HCT116 (cell line): ENCODE measurements at regions not wholly inside any gene's neighbourhood (a gene's known extent, or its start where the extent isn't known, plus 50 kb on each side); places are given as distances from the start of the nearest gene placed in this dataset.
"Not testable (repeated sequence)": the region's sequence is repeated elsewhere in the genome, so short reads cannot be mapped to it uniquely, and the experiment has no call there.

Experiments
- ATAC-seq: fragments of 200-7000 bp; cut with Tn5 transposase; 2 replicates; pipeline ENCODE4 v1.9.1; 2020; ENCODE audit warnings: mild to moderate bottlenecking, moderate library complexity
- BruUV-seq: library from RNA; stranded (reverse); fragments of 400-500 nt; replicated peaks from 2 replicates; lab custom pipeline; 2021; lab: Mats Ljungman, UMichigan
- CTCF ChIA-PET: fragments of 300-600 bp; sonication (Branson Sonifier 250); formaldehyde crosslinking; loops from one replicate; lab custom pipeline; 2021; ENCODE audit warnings: antibody characterized with exemption; lab: Charles Lee
- POLR2A ChIA-PET: fragments of 300-600, 350-600 bp; sonication (Branson Sonifier 250); formaldehyde crosslinking; loops from one replicate; lab custom pipeline; 2021; ENCODE audit warnings: antibody characterized with exemption; lab: Charles Lee
- RAD21 ChIA-PET, 2 experiments: fragments of 300-600 bp; sonication (Branson Sonifier 250); formaldehyde crosslinking; loops; one replicate each; lab custom pipeline; 2023; ENCODE audit warnings: low total read pairs in 2 of 2; ENCODE audit not compliant: uncharacterized antibody in 2 of 2, unreplicated experiment in 2 of 2, low non-redundant PET in 1 of 2; lab: Charles Lee
- DNase-seq: peaks from one replicate; pipeline ENCODE4 v3.0.0-alpha.2; 2010; ENCODE audit warnings: low read depth, low spot score
- H2AFZ ChIP-seq: fragments of 200-600 bp; shearing (Covaris generic), sonication (generic); 2 replicates; pipeline ENCODE4 v1.6.1; 2017; ENCODE audit warnings: low read depth, mixed run types, mixed read lengths, antibody characterized with exemption, low read length; ENCODE audit not compliant: poor library complexity, severe bottlenecking
- H3K27ac ChIP-seq: 2 replicates; pipeline ENCODE4 v1.5.1; 2012; ENCODE audit warnings: low read depth, low read length
- H3K27me3 ChIP-seq: fragments of 200-600 bp; sonication (generic); 2 replicates; pipeline ENCODE4 v1.6.1; 2016; ENCODE audit warnings: mixed run types, low read length, mixed read lengths; ENCODE audit not compliant: insufficient read depth
- H3K36me3 ChIP-seq, 2 experiments: fragments of 200-500 bp in 1 of 2; fragments of 200-600 bp in 1 of 2; sonication (Bioruptor generic) in 1 of 2; sonication (generic) in 1 of 2; 2 replicates each; pipeline versions ENCODE4 v1.5.1 to v1.6.1; 2014 to 2016; ENCODE audit warnings: low read length in 2 of 2, inconsistent platforms in 1 of 2, mixed read lengths in 1 of 2, mixed run types in 1 of 2; ENCODE audit not compliant: insufficient read depth in 2 of 2, control insufficient read depth in 1 of 2
- H3K4me1 ChIP-seq, 2 experiments: fragments of 200-600 bp in 1 of 2; sonication (generic) in 1 of 2; 2 replicates each; pipeline versions ENCODE4 v1.5.1 to v1.6.1; 2012 to 2017; ENCODE audit warnings: low read length in 2 of 2, inconsistent platforms in 1 of 2, mild to moderate bottlenecking in 1 of 2, mixed read lengths in 1 of 2, mixed run types in 1 of 2, moderate library complexity in 1 of 2; ENCODE audit not compliant: insufficient read depth in 2 of 2, control insufficient read depth in 1 of 2
- H3K4me2 ChIP-seq: fragments of 200-600 bp; sonication (generic); 2 replicates; pipeline ENCODE4 v1.6.1; 2017; ENCODE audit warnings: mixed run types, low read length, mixed read lengths
- H3K4me3 ChIP-seq, 2 experiments: fragments of 200-600 bp in 1 of 2; sonication (generic) in 1 of 2; replicated peaks in 1 of 2; 2 replicates each; pipeline ENCODE4 v1.5.1; 2011 to 2016; ENCODE audit warnings: low read length in 2 of 2, control low read depth in 1 of 2, low read depth in 1 of 2, mild to moderate bottlenecking in 1 of 2, mixed read lengths in 1 of 2, mixed run types in 1 of 2
- H3K79me2 ChIP-seq: fragments of 200-600 bp; sonication (generic); 2 replicates; pipeline ENCODE4 v1.6.1; 2017; ENCODE audit warnings: mild to moderate bottlenecking, mixed run types, low read length, moderate library complexity, mixed read lengths; ENCODE audit not compliant: insufficient read depth
- H3K9ac ChIP-seq: fragments of 200-600 bp; sonication (generic); 2 replicates; pipeline ENCODE4 v1.6.1; 2016; ENCODE audit warnings: low read length, mixed read lengths
- H3K9me2 ChIP-seq: fragments of 200-600 bp; sonication (generic), shearing (Covaris generic); 2 replicates; pipeline ENCODE4 v1.6.1; 2017; ENCODE audit warnings: mixed run types, mild to moderate bottlenecking, moderate library complexity; ENCODE audit not compliant: insufficient read depth
- H3K9me3 ChIP-seq, 2 experiments: fragments of 200-500 bp in 1 of 2; fragments of 200-600 bp in 1 of 2; sonication (Bioruptor generic) in 1 of 2; sonication (generic) in 1 of 2; 2 replicates each; pipeline ENCODE4 v1.6.1; 2014 to 2017; ENCODE audit warnings: low read length in 2 of 2, mixed read lengths in 2 of 2, inconsistent platforms in 1 of 2, low read depth in 1 of 2, mild to moderate bottlenecking in 1 of 2, mixed run types in 1 of 2, moderate library complexity in 1 of 2; ENCODE audit not compliant: control insufficient read depth in 1 of 2, insufficient read depth in 1 of 2
- H4K20me1 ChIP-seq: fragments of 200-600 bp; sonication (generic), shearing (Covaris generic); 2 replicates; pipeline ENCODE4 v1.6.1; 2017; ENCODE audit warnings: mixed run types, mild to moderate bottlenecking, moderate library complexity; ENCODE audit not compliant: insufficient read depth
- intact Hi-C: fragments of 100-400 bp; cut with micrococcal nuclease; formaldehyde crosslinking; loops from 2 replicates; pipeline ENCODE4 v1.10.0; 2022

DNA sequence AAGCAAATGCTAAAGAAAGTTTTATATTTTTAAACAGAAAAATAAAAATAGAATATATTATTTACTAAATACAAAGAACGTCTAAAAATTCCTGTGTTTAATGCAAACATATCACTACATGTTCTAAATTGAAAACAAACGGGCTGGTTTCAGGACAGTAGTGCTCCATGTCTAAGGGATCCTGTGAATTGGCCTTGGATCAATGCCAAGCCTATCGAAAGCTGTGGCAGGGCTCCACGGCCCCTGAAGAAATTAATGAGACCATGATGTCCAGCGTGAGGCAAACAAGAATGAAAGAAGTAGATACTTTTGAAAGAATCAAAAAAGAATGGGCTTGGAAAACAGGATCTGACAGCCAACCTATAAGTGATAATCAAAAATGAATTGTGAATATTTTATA, 283.4 kb upstream of the RAI14 start:
- ATAC-seq, H3K27ac ChIP-seq, H3K27me3 ChIP-seq, intact Hi-C loops, H3K4me2 ChIP-seq, H3K9ac ChIP-seq, RAD21 ChIA-PET, H3K9me3 ChIP-seq, H3K4me1 ChIP-seq, H2AFZ ChIP-seq, POLR2A ChIA-PET, DNase-seq, H3K4me3 ChIP-seq, H3K9me2 ChIP-seq, H3K79me2 ChIP-seq, BruUV-seq, CTCF ChIA-PET, H3K36me3 ChIP-seq, H4K20me1 ChIP-seq: not testable (repeated sequence)

GRCh38 chr5:34377651-34378050, 278.5 kb upstream of the RAI14 start:
- H3K79me2 ChIP-seq, DNase-seq, ATAC-seq, RAD21 ChIA-PET, CTCF ChIA-PET, H3K36me3 ChIP-seq, H3K9me2 ChIP-seq, H3K4me1 ChIP-seq, H2AFZ ChIP-seq, H3K9ac ChIP-seq, H3K4me3 ChIP-seq, BruUV-seq, H3K27me3 ChIP-seq, POLR2A ChIA-PET, H3K27ac ChIP-seq, H3K4me2 ChIP-seq, H3K9me3 ChIP-seq, intact Hi-C loops, H4K20me1 ChIP-seq: not testable (repeated sequence)

DNA sequence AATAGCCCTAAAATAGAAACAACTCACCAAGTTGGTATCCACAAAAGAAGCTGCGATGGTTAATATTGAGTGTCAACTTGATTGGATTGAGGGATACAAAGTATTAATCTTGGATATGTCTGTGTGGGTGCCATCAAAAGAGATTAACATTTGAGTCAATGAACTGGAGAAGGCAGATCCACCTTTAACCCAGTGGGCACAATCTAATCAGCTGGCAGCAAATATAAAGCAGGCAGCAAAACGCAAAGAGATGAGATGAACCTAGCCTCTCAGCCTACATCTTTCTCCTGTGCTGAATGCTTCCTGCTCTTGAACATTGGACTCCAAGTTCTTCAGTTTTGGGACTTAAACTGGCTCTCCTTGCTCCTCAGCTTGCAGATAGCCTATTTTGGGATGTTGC, 277.6 kb upstream of the RAI14 start:
- intact Hi-C loops, H3K27me3 ChIP-seq, H3K4me1 ChIP-seq, H3K79me2 ChIP-seq, H3K36me3 ChIP-seq, CTCF ChIA-PET, H3K4me2 ChIP-seq, H3K4me3 ChIP-seq, ATAC-seq, POLR2A ChIA-PET, BruUV-seq, RAD21 ChIA-PET, H3K9ac ChIP-seq, H3K27ac ChIP-seq, H4K20me1 ChIP-seq, DNase-seq, H3K9me2 ChIP-seq, H2AFZ ChIP-seq, H3K9me3 ChIP-seq: not testable (repeated sequence)

- H3K4me3 ChIP-seq, ATAC-seq, H3K27me3 ChIP-seq, H3K27ac ChIP-seq, CTCF ChIA-PET, POLR2A ChIA-PET, H3K4me1 ChIP-seq, H3K4me2 ChIP-seq, DNase-seq, intact Hi-C loops, H3K9ac ChIP-seq, H2AFZ ChIP-seq, BruUV-seq, RAD21 ChIA-PET, H3K79me2 ChIP-seq, H3K36me3 ChIP-seq, H3K9me2 ChIP-seq, H3K9me3 ChIP-seq, H4K20me1 ChIP-seq: not testable (repeated sequence)
These were observed 267.4 kb upstream of the RAI14 start for GRCh38 chr5:34388754-34389153.
